Astrocyte (in vitro differentiated cells and primary cell): ENCODE measurements at regions not wholly inside any gene's neighbourhood (a gene's known extent, or its start where the extent isn't known, plus 50 kb on each side); places are given as distances from the start of the nearest gene placed in this dataset.

Experiments
- DNase-seq: peaks from one replicate; pipeline ENCODE4 v3.0.0-alpha.2; 2010; ENCODE audit warnings: low read depth
- FAIRE-seq: peaks from 2 replicates; lab custom pipeline; 2011; peaks lifted over from hg19 to GRCh38; lab: Jason Lieb, UNC
- H2AFZ ChIP-seq: 2 replicates; pipeline ENCODE4 v1.6.0; 2012; ENCODE audit warnings: low read depth, low read length, inconsistent platforms
- H3K27ac ChIP-seq: 2 replicates; pipeline ENCODE4 v1.5.1; 2011; ENCODE audit warnings: low read depth, low read length, inconsistent platforms
- H3K27me3 ChIP-seq: 2 replicates; pipeline ENCODE4 v1.6.0; 2011; ENCODE audit warnings: low read length, inconsistent platforms; ENCODE audit not compliant: insufficient read depth
- H3K36me3 ChIP-seq: 2 replicates; pipeline ENCODE4 v1.5.1; 2011; ENCODE audit warnings: low read length, inconsistent platforms; ENCODE audit not compliant: insufficient read depth
- H3K4me1 ChIP-seq: 2 replicates; pipeline ENCODE4 v1.5.1; 2011; ENCODE audit warnings: low read length, inconsistent platforms; ENCODE audit not compliant: insufficient read depth
- H3K4me2 ChIP-seq: 2 replicates; pipeline ENCODE4 v1.6.0; 2012; ENCODE audit warnings: low read length, inconsistent platforms
- H3K4me3 ChIP-seq: 2 replicates; pipeline ENCODE4 v1.5.1; 2011; ENCODE audit warnings: low read depth, mild to moderate bottlenecking, low read length, inconsistent platforms; ENCODE audit not compliant: insufficient read depth
- H3K79me2 ChIP-seq: 2 replicates; pipeline ENCODE4 v1.6.0; 2012; ENCODE audit warnings: mild to moderate bottlenecking, low read length, inconsistent platforms; ENCODE audit not compliant: insufficient read depth
- H3K9ac ChIP-seq: 2 replicates; pipeline ENCODE4 v1.6.0; 2012; ENCODE audit warnings: mild to moderate bottlenecking, low read length, inconsistent platforms
- H3K9me3 ChIP-seq: 2 replicates; pipeline ENCODE4 v1.5.1; 2012; ENCODE audit warnings: low read depth, mild to moderate bottlenecking, low read length, inconsistent platforms; ENCODE audit not compliant: insufficient read depth
- H4K20me1 ChIP-seq: 2 replicates; pipeline ENCODE4 v1.6.0; 2012; ENCODE audit warnings: low read length, inconsistent platforms; ENCODE audit not compliant: insufficient read depth
- H3K27ac Mint-ChIP-seq: one replicate; pipeline ENCODE4 v1.8.0; 2021; ENCODE audit warnings: mild to moderate bottlenecking, mixed read lengths; ENCODE audit not compliant: unreplicated experiment
- H3K27me3 Mint-ChIP-seq: one replicate; pipeline ENCODE4 v1.8.0; 2021; ENCODE audit warnings: low read depth, mixed read lengths; ENCODE audit not compliant: unreplicated experiment
- H3K36me3 Mint-ChIP-seq: one replicate; pipeline ENCODE4 v1.8.0; 2021; ENCODE audit warnings: low read depth, mixed read lengths; ENCODE audit not compliant: unreplicated experiment
- H3K4me1 Mint-ChIP-seq: one replicate; pipeline ENCODE4 v1.8.0; 2021; ENCODE audit warnings: low read depth, mixed read lengths; ENCODE audit not compliant: unreplicated experiment
- H3K4me3 Mint-ChIP-seq: one replicate; pipeline ENCODE4 v1.8.0; 2021; ENCODE audit warnings: mild to moderate bottlenecking, moderate library complexity, mixed read lengths; ENCODE audit not compliant: unreplicated experiment
- H3K9me3 Mint-ChIP-seq: one replicate; pipeline ENCODE4 v1.8.0; 2021; ENCODE audit warnings: mild to moderate bottlenecking, mixed read lengths; ENCODE audit not compliant: unreplicated experiment
- EZH2 ChIP-seq: IDR thresholded peaks from 2 replicates; pipeline ENCODE4 v1.6.1; 2012; ENCODE audit warnings: mild to moderate bottlenecking, low read length, inconsistent platforms; ENCODE audit not compliant: insufficient read depth
- TF ChIP-seq, protein P1 (sequence below): IDR thresholded peaks from 2 replicates; pipeline ENCODE4 v1.5.1; 2011; ENCODE audit warnings: low read depth, mild to moderate bottlenecking, inconsistent platforms, low read length, moderate library complexity; ENCODE audit not compliant: insufficient read depth

DNA sequence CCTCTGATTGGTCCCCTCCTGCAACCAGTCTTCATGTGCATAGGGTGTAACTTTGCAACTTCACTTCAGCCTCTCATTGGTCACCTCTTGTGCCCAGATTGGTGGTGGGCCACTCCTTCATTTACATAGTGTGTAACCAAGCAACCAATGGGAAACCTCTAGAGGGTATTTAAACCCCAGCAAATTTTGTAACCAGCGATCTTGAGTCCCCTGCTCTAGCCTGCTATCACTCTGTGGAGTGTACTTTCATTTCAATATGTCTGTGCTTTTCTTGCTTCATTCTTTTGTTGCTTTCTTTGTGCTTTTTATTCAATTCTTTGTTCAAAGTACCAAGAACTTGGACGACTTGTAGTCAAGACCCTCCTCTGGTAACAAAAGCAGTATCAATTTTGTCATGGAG lies 1336.9 kb upstream of the SPRY2 start:
- Histone ChIP-seq H3K27me3 (no peaks in the 10 kb centered on the region), H3K36me3 (no peaks in the 10 kb centered on the region), H3K79me2 (no peaks in the 10 kb centered on the region), H4K20me1 (no peaks in the 10 kb centered on the region), H3K4me3 (no peak overlapping the region), H3K9ac (no peak overlapping the region), H3K9me3 (peaks cover 2% of the 10 kb centered on the region), H3K4me2 (no peak overlapping the region), H2AFZ (no peak overlapping the region), H3K27ac (no peak overlapping the region), H3K4me1 (no peaks in the 10 kb centered on the region)
- Mint-ChIP-seq H3K27me3 (no peaks in the 10 kb centered on the region), H3K27ac (no peak overlapping the region), H3K4me3 (no peak overlapping the region), H3K36me3 (no peaks in the 10 kb centered on the region), H3K9me3 (peaks cover 1% of the 10 kb centered on the region), H3K4me1 (no peaks in the 10 kb centered on the region)
- FAIRE-seq, result no peak
- no peak for DNase-seq
- TF ChIP-seq EZH2, result no peak
- TF ChIP-seq, protein P1, sequence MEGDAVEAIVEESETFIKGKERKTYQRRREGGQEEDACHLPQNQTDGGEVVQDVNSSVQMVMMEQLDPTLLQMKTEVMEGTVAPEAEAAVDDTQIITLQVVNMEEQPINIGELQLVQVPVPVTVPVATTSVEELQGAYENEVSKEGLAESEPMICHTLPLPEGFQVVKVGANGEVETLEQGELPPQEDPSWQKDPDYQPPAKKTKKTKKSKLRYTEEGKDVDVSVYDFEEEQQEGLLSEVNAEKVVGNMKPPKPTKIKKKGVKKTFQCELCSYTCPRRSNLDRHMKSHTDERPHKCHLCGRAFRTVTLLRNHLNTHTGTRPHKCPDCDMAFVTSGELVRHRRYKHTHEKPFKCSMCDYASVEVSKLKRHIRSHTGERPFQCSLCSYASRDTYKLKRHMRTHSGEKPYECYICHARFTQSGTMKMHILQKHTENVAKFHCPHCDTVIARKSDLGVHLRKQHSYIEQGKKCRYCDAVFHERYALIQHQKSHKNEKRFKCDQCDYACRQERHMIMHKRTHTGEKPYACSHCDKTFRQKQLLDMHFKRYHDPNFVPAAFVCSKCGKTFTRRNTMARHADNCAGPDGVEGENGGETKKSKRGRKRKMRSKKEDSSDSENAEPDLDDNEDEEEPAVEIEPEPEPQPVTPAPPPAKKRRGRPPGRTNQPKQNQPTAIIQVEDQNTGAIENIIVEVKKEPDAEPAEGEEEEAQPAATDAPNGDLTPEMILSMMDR, result no peak

DNA sequence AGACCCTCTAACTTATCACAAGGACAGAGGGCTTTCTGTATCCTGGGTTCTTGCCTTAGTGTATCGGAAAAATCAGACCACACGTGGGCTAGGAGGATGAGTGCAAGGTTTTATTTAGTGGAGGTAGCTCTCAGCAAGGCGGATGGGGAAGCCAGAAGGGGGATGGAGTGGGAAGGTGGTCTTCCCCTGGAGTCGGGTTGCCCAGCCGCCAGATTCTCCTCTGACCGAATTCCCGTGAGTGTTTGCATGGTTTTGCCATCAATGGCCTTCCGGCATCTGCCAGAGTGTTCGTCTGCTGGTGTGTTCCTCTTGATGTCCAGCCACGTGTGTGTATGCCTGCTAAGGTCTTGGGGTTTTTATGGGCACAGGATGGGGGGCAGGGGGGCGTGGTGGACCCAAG lies 1335.1 kb upstream of the SPRY2 start:
- H3K9me3 Mint-ChIP-seq, result peaks cover 1% of the 10 kb centered on the region
- no peak overlapping the region for H3K9ac ChIP-seq
- no peaks in the 10 kb centered on the region for H3K36me3 Mint-ChIP-seq
- no peaks in the 10 kb centered on the region for H3K36me3 ChIP-seq
- H3K79me2 ChIP-seq, result no peaks in the 10 kb centered on the region
- H3K27me3 ChIP-seq, result no peaks in the 10 kb centered on the region
- no peak overlapping the region for H2AFZ ChIP-seq
- peaks cover 2% of the 10 kb centered on the region for H3K9me3 ChIP-seq
- no peak for TF ChIP-seq EZH2
- H3K27me3 Mint-ChIP-seq, result no peaks in the 10 kb centered on the region
- no peak overlapping the region for H3K27ac ChIP-seq
- H3K4me3 ChIP-seq, result no peak overlapping the region
- H4K20me1 ChIP-seq, result no peaks in the 10 kb centered on the region
- no peaks in the 10 kb centered on the region for H3K4me1 Mint-ChIP-seq
- FAIRE-seq (no peak), DNase-seq (no peak)
- no peak overlapping the region for H3K4me2 ChIP-seq
- H3K4me1 ChIP-seq, result no peaks in the 10 kb centered on the region
- no peak overlapping the region for H3K4me3 Mint-ChIP-seq
- no peak overlapping the region for H3K27ac Mint-ChIP-seq

DNA sequence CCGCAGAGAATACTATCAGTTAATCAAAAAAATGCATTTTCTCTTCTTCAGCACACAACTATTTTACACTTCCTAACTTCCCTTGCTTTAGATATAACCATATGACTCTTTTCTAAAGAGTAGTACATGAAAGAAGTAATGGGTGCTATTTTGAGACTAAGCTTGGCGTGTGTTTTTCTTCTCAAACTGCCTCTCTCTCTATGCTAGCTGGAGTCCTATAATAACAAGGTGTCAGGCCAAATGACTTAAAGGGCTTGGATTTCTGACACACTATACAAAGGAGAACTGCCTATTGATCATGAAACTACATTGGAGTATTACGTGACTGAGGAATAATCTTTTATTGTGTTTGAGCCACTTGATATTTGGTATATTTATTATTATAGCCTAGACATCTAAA lies 1330.1 kb upstream of the SPRY2 start:
- Mint-ChIP-seq H3K36me3 (no peaks in the 10 kb centered on the region), H3K9me3 (no peaks in the 10 kb centered on the region), H3K27me3 (no peaks in the 10 kb centered on the region), H3K4me1 (no peaks in the 10 kb centered on the region), H3K4me3 (no peak overlapping the region), H3K27ac (no peak overlapping the region)
- no peak overlapping the region for H3K9ac ChIP-seq
- H2AFZ ChIP-seq, result no peak overlapping the region
- TF ChIP-seq EZH2, result no peak
- TF ChIP-seq, protein P1, result no peak
- H3K27me3 ChIP-seq, result no peaks in the 10 kb centered on the region
- H3K36me3 ChIP-seq, result no peaks in the 10 kb centered on the region
- H3K9me3 ChIP-seq, result no peaks in the 10 kb centered on the region
- H3K27ac ChIP-seq, result no peak overlapping the region
- no peaks in the 10 kb centered on the region for H4K20me1 ChIP-seq
- FAIRE-seq, result no peak
- no peak overlapping the region for H3K4me2 ChIP-seq
- no peak overlapping the region for H3K4me3 ChIP-seq
- no peaks in the 10 kb centered on the region for H3K4me1 ChIP-seq
- no peak for DNase-seq
- no peaks in the 10 kb centered on the region for H3K79me2 ChIP-seq
